ENCODE measurements at regions not wholly inside any gene's neighbourhood (a gene's known extent, or its start where the extent isn't known, plus 50 kb on each side); places are given as distances from the start of the nearest gene placed in this dataset.

- CTCF ChIA-PET = interaction anchor here (1.8 to 2.8 kb wide), 2 partner anchors 12 to 15 kb away, joined by 6 to 12 read pairs; no protein-coding TSS in a partner anchor
- TF ChIP-seq CTCF (IDR thresholded peaks at IDR 0.05; ENCODE audit: control extremely low read depth, extremely low read depth, low read depth, missing control alignments) = no peak
- POLR2A ChIA-PET = no interaction called here
- no peak for DNase-seq (ENCODE audit: extremely low spot score)
Measured at GRCh38 chr10:108003576-108003975, 839.1 kb upstream of the SORCS1 start.

GRCh38 chr10:108003061-108003460, 838.6 kb upstream of the SORCS1 start:
- ChIA-PET POLR2A (no interaction called here), CTCF (interaction anchor here (1.3 to 2.8 kb wide), 3 partner anchors 9 to 14 kb away, joined by 3 to 12 read pairs (median 6); no protein-coding TSS in a partner anchor)
- DNase-seq (ENCODE audit: extremely low spot score) = no peak
- no peak for TF ChIP-seq CTCF (IDR thresholded peaks at IDR 0.05; ENCODE audit: control extremely low read depth, extremely low read depth, low read depth, missing control alignments)

- ChIA-PET POLR2A (no interaction called here), CTCF (interaction anchor here (1.0 kb wide), 1 partner anchor 9 kb away, joined by 4 read pairs; no protein-coding TSS in a partner anchor)
- DNase-seq (ENCODE audit: extremely low spot score) = no peak
- no peak for TF ChIP-seq CTCF (IDR thresholded peaks at IDR 0.05; ENCODE audit: control extremely low read depth, extremely low read depth, low read depth, missing control alignments)
Measured at GRCh38 chr10:108000365-108000764, 835.9 kb upstream of the SORCS1 start.

GRCh38 chr10:107994621-107995270, 830.2 kb upstream of the SORCS1 start:
- no peak for TF ChIP-seq CTCF (IDR thresholded peaks at IDR 0.05; ENCODE audit: control extremely low read depth, extremely low read depth, low read depth, missing control alignments)
- ChIA-PET POLR2A (no interaction called here), CTCF (no interaction called here)
- no peak for DNase-seq (ENCODE audit: extremely low spot score)

- ChIA-PET CTCF (no interaction called here), POLR2A (no interaction called here)
- DNase-seq (ENCODE audit: extremely low spot score) = no peak
- no peak for TF ChIP-seq CTCF (IDR thresholded peaks at IDR 0.05; ENCODE audit: control extremely low read depth, extremely low read depth, low read depth, missing control alignments)
Measured at GRCh38 chr10:107986571-107986970, 822.1 kb upstream of the SORCS1 start.

GRCh38 chr10:107984581-107984980, 820.1 kb upstream of the SORCS1 start:
- no peak for TF ChIP-seq CTCF (IDR thresholded peaks at IDR 0.05; ENCODE audit: control extremely low read depth, extremely low read depth, low read depth, missing control alignments)
- POLR2A ChIA-PET = no interaction called here
- CTCF ChIA-PET = no interaction called here
- no peak for DNase-seq (ENCODE audit: extremely low spot score)

Data from GM10248 (cell line).